CD4-positive, alpha-beta T cell (primary cell): ENCODE measurements at regions not wholly inside any gene's neighbourhood (a gene's known extent, or its start where the extent isn't known, plus 50 kb on each side); places are given as distances from the start of the nearest gene placed in this dataset.

Source experiments
- ATAC-seq: fragments of 200-7000 bp; cut with Tn5 transposase; one replicate; pipeline ENCODE4 v1.10.0; 2022; ENCODE audit warnings: mild to moderate bottlenecking; ENCODE audit not compliant: poor library complexity
- CTCF ChIA-PET: fragments of 350-600 bp; sonication (Branson Sonifier 250); formaldehyde crosslinking; loops from one replicate; lab custom pipeline; 2021; ENCODE audit warnings: antibody characterized with exemption, inconsistent platforms; lab: Charles Lee
- POLR2A ChIA-PET: fragments of 350-600 bp; sonication (Branson Sonifier 250); formaldehyde crosslinking; loops from one replicate; lab custom pipeline; 2021; ENCODE audit warnings: antibody characterized with exemption, inconsistent platforms; lab: Charles Lee
- DNase-seq, 14 experiments: peaks; one replicate each; pipeline ENCODE4 v3.0.0-alpha.2; 2013 to 2020; ENCODE audit warnings: mixed read lengths in 2 of 14
- H3K27ac ChIP-seq, 2 donors: one replicate each; pipeline versions ENCODE4 v1.5.1 to v1.7.0; 2013; ENCODE audit warnings: low read length in 2 of 2, low read depth in 1 of 2, mild to moderate bottlenecking in 1 of 2
- H3K27me3 ChIP-seq, 2 experiments: 1 replicate in 1 of 2; 2 replicates in 1 of 2; pipeline versions ENCODE4 v1.6.1 to v1.7.0; 2013; ENCODE audit warnings: low read length in 2 of 2, control low read depth in 1 of 2, mild to moderate bottlenecking in 1 of 2, moderate library complexity in 1 of 2; ENCODE audit not compliant: insufficient read depth in 2 of 2, control insufficient read depth in 1 of 2
- H3K36me3 ChIP-seq: one replicate; pipeline ENCODE4 v1.6.1; 2013; ENCODE audit warnings: low read length, control low read depth; ENCODE audit not compliant: insufficient read depth
- H3K4me1 ChIP-seq: one replicate; pipeline ENCODE4 v1.6.1; 2013; ENCODE audit warnings: low read length, control low read depth; ENCODE audit not compliant: insufficient read depth
- H3K4me3 ChIP-seq: one replicate; pipeline ENCODE4 v1.5.1; 2013; ENCODE audit warnings: mild to moderate bottlenecking, low read length, moderate library complexity
- H3K9me3 ChIP-seq, 2 experiments: 1 replicate in 1 of 2; 2 replicates in 1 of 2; pipeline versions ENCODE4 v1.6.1 to v1.7.0; 2013; ENCODE audit warnings: low read length in 2 of 2, mild to moderate bottlenecking in 2 of 2, control low read depth in 1 of 2, moderate library complexity in 1 of 2; ENCODE audit not compliant: control insufficient read depth in 1 of 2, insufficient read depth in 1 of 2
- H3K27ac Mint-ChIP-seq: one replicate; pipeline ENCODE4 v1.8.0; 2020; ENCODE audit warnings: mixed read lengths
- H3K27me3 Mint-ChIP-seq: one replicate; pipeline ENCODE4 v1.8.0; 2021; ENCODE audit warnings: mixed read lengths
- H3K36me3 Mint-ChIP-seq: one replicate; pipeline ENCODE4 v1.8.0; 2021; ENCODE audit warnings: low read depth, mixed read lengths
- H3K4me1 Mint-ChIP-seq: one replicate; pipeline ENCODE4 v1.8.0; 2021; ENCODE audit warnings: low read depth, mixed read lengths
- H3K4me3 Mint-ChIP-seq: one replicate; pipeline ENCODE4 v1.8.0; 2020; ENCODE audit warnings: mild to moderate bottlenecking, mixed read lengths
- H3K9me3 Mint-ChIP-seq: one replicate; pipeline ENCODE4 v1.8.0; 2020; ENCODE audit warnings: mixed read lengths
- CTCF ChIP-seq: fragments of 200-600 bp; IDR thresholded peaks from one replicate; pipeline ENCODE4 v1.8.0; 2022; ENCODE audit warnings: antibody characterized with exemption, mild to moderate bottlenecking
- intact Hi-C, 2 experiments: fragments of 100-400 bp; cut with DNase I in 1 of 2; cut with micrococcal nuclease in 1 of 2; formaldehyde crosslinking; loops; one replicate each; pipeline versions ENCODE4 v1.15.1 to v1.9.0; 2023 to 2025; cut with DNase I, micrococcal nuclease

GRCh38 chr3:159451482-159451881, 537.2 kb upstream of the IL12A start:
- Mint-ChIP-seq H3K4me3 (no peak overlapping the region), H3K27ac (no peak overlapping the region), H3K36me3 (no peaks in the 10 kb centered on the region), H3K27me3 (no peaks in the 10 kb centered on the region), H3K4me1 (no peaks in the 10 kb centered on the region), H3K9me3 (no peaks in the 10 kb centered on the region)
- Histone ChIP-seq H3K4me3 (no peak overlapping the region), H3K4me1 (no peaks in the 10 kb centered on the region), H3K27ac (no peak overlapping the region), H3K9me3 (peaks cover 0 to 4% of the 10 kb centered on the region in 2 experiments), H3K36me3 (no peaks in the 10 kb centered on the region), H3K27me3 (no peaks in the 10 kb centered on the region)
- intact Hi-C loops, result no loop called here
- ChIA-PET CTCF (no interaction called here), POLR2A (no interaction called here)
- no peak for ATAC-seq
- no peak for TF ChIP-seq CTCF
- DNase-seq, result no peak

- no peak for TF ChIP-seq CTCF
- Mint-ChIP-seq H3K27ac (no peak overlapping the region), H3K36me3 (no peaks in the 10 kb centered on the region), H3K4me3 (no peak overlapping the region), H3K27me3 (no peaks in the 10 kb centered on the region), H3K4me1 (no peaks in the 10 kb centered on the region), H3K9me3 (no peaks in the 10 kb centered on the region)
- DNase-seq, result no peak
- Histone ChIP-seq H3K4me1 (no peaks in the 10 kb centered on the region), H3K4me3 (no peak overlapping the region), H3K27ac (no peak overlapping the region), H3K9me3 (peaks cover 0 to 4% of the 10 kb centered on the region in 2 experiments), H3K36me3 (no peaks in the 10 kb centered on the region), H3K27me3 (no peaks in the 10 kb centered on the region)
- ChIA-PET POLR2A (no interaction called here), CTCF (no interaction called here)
- no peak for ATAC-seq
- intact Hi-C loops, result no loop called here
Observed at GRCh38 chr3:159453036-159453435, 535.6 kb upstream of the IL12A start.

- H3K4me3 ChIP-seq, result no peak overlapping the region
- no peak for TF ChIP-seq CTCF
- H3K27me3 Mint-ChIP-seq, result no peaks in the 10 kb centered on the region
- ChIA-PET CTCF (no interaction called here), POLR2A (no interaction called here)
- intact Hi-C loops, result no loop called here
- no peak overlapping the region for H3K27ac Mint-ChIP-seq
- no peak overlapping the region for H3K27ac ChIP-seq
- H3K9me3 ChIP-seq, result peaks cover 0 to 4% of the 10 kb centered on the region in 2 experiments
- no peaks in the 10 kb centered on the region for H3K27me3 ChIP-seq
- no peaks in the 10 kb centered on the region for H3K4me1 ChIP-seq
- no peak for DNase-seq
- no peak overlapping the region for H3K4me3 Mint-ChIP-seq
- no peak for ATAC-seq
- H3K9me3 Mint-ChIP-seq, result no peaks in the 10 kb centered on the region
- H3K4me1 Mint-ChIP-seq, result no peaks in the 10 kb centered on the region
- no peaks in the 10 kb centered on the region for H3K36me3 Mint-ChIP-seq
- H3K36me3 ChIP-seq, result no peaks in the 10 kb centered on the region
Observed at GRCh38 chr3:159453945-159454344, 534.7 kb upstream of the IL12A start.
